ENCODE measurements at regions not wholly inside any gene's neighbourhood (a gene's known extent, or its start where the extent isn't known, plus 50 kb on each side); places are given as distances from the start of the nearest gene placed in this dataset.

- no peak for TF ChIP-seq CTCF (IDR thresholded peaks at IDR 0.05)
- no peak for TF ChIP-seq EP300 (IDR thresholded peaks at IDR 0.05)
- TF ChIP-seq POLR2A (IDR thresholded peaks at IDR 0.05) = no peak
Observed at GRCh38 chr11:109795234-109795633, 298.0 kb upstream of the ZC3H12C start.

Data from ovary (tissue), 3 donors.